ENCODE measurements at regions not wholly inside any gene's neighbourhood (a gene's known extent, or its start where the extent isn't known, plus 50 kb on each side); places are given as distances from the start of the nearest gene placed in this dataset.
A peak's percentile ranks its signal among the peaks of the same experiment; 100 is the strongest.

GRCh38 chr3:29168696-29169095 is 112.2 kb upstream of the RBMS3 start:
- intact Hi-C loops (cut with DNase I; ENCODE audit: low total_unique reads): no loop called here
- TF ChIP-seq CTCF (IDR thresholded peaks at IDR 0.05 in 8 of 11, conservative IDR thresholded peaks at IDR 0.05 in 3 of 11): no peak
- no peak for TF ChIP-seq POLR2AphosphoS5 (IDR thresholded peaks at IDR 0.05)
- TF ChIP-seq POLR2A (IDR thresholded peaks at IDR 0.05): no peak
- Histone ChIP-seq H3K4me1 (peaks cover 0 to 12% (median 5%) of the 10 kb centered on the region in 6 donors), H3K27me3 (replicated peaks in 1 of 7) (no peaks in the 10 kb centered on the region), H3K9me3 (no peaks in the 10 kb centered on the region), H3K4me3 (no peak overlapping the region), H3K36me3 (no peaks in the 10 kb centered on the region), H3K27ac (no peak overlapping the region)
- DNase-seq: no peak
- WGBS, 5 donors: 68 to 85% (median 74%) methylated on average over 1 of the region's 1 CpG

- DNase-seq: no peak
- WGBS, 5 donors: 79 to 90% (median 84%) methylated on average over 3 of the region's 3 CpGs
- no peaks in the 10 kb centered on the region for H3K27me3 ChIP-seq (replicated peaks in 1 of 7)
- H3K36me3 ChIP-seq: no peaks in the 10 kb centered on the region
- H3K4me1 ChIP-seq: peaks cover 0 to 12% (median 5%) of the 10 kb centered on the region in 6 donors
- intact Hi-C loops (cut with DNase I; ENCODE audit: low total_unique reads): no loop called here
- H3K4me3 ChIP-seq: no peak overlapping the region
- H3K9me3 ChIP-seq: no peaks in the 10 kb centered on the region
- H3K27ac ChIP-seq: no peak overlapping the region
- no peak for TF ChIP-seq POLR2A (IDR thresholded peaks at IDR 0.05)
- no peak for TF ChIP-seq POLR2AphosphoS5 (IDR thresholded peaks at IDR 0.05)
- TF ChIP-seq CTCF (IDR thresholded peaks at IDR 0.05 in 8 of 11, conservative IDR thresholded peaks at IDR 0.05 in 3 of 11): no peak
Observed at GRCh38 chr3:29169451-29169850, 111.4 kb upstream of the RBMS3 start.

GRCh38 chr3:29171043-29171990 is 109.6 kb upstream of the RBMS3 start:
- H3K27ac ChIP-seq: peak overlapping the region in 7 of 8 donors; percentile 36 to 79 (median 66)
- intact Hi-C loops (cut with DNase I; ENCODE audit: low total_unique reads): no loop called here
- no peak for DNase-seq

GRCh38 chr3:29176501-29176900 is 104.4 kb upstream of the RBMS3 start:
- H3K36me3 ChIP-seq: no peaks in the 10 kb centered on the region
- intact Hi-C loops (cut with DNase I; ENCODE audit: low total_unique reads): no loop called here
- H3K4me1 ChIP-seq: peaks cover 0 to 9% (median under 1%) of the 10 kb centered on the region in 6 donors
- no peak overlapping the region for H3K4me3 ChIP-seq
- H3K27ac ChIP-seq: no peak overlapping the region
- no peaks in the 10 kb centered on the region for H3K9me3 ChIP-seq
- DNase-seq: no peak
- WGBS, 5 donors: 51 to 82% (median 63%) methylated on average over 2 of the region's 2 CpGs
- TF ChIP-seq CTCF (IDR thresholded peaks at IDR 0.05 in 8 of 11, conservative IDR thresholded peaks at IDR 0.05 in 3 of 11) (no peak), POLR2AphosphoS5 (IDR thresholded peaks at IDR 0.05) (no peak), POLR2A (IDR thresholded peaks at IDR 0.05) (no peak)
- H3K27me3 ChIP-seq (replicated peaks in 1 of 7): no peaks in the 10 kb centered on the region

More at GRCh38 chr3:29171043-29171990, 109.6 kb upstream of the RBMS3 start:
- peaks cover 0 to 12% (median 5%) of the 10 kb centered on the region in 6 donors for H3K4me1 ChIP-seq
- WGBS, 5 donors: 15 to 25% (median 19%) methylated on average over 6 of the region's 6 CpGs
- H3K27me3 ChIP-seq (replicated peaks in 1 of 7): no peaks in the 10 kb centered on the region
- H3K4me3 ChIP-seq: no peak overlapping the region
- H3K36me3 ChIP-seq: no peaks in the 10 kb centered on the region
- H3K9me3 ChIP-seq: no peaks in the 10 kb centered on the region
- TF ChIP-seq POLR2AphosphoS5 (IDR thresholded peaks at IDR 0.05) (peak in 1 of 3 donors; percentile 32), POLR2A (IDR thresholded peaks at IDR 0.05) (no peak)
